ENCODE measurements at regions not wholly inside any gene's neighbourhood (a gene's known extent, or its start where the extent isn't known, plus 50 kb on each side); places are given as distances from the start of the nearest gene placed in this dataset.
"Not testable (repeated sequence)": the region's sequence is repeated elsewhere in the genome, so short reads cannot be mapped to it uniquely, and the experiment has no call there.

GRCh38 chr14:106038263-106038662 lies 511.9 kb downstream of the TMEM121 start:
- no peak for DNase-seq

GRCh38 chr14:106039400-106039799 lies 513.0 kb downstream of the TMEM121 start:
- no peak for DNase-seq

GRCh38 chr14:106044515-106044914 lies 518.1 kb downstream of the TMEM121 start:
- DNase-seq, result no peak

DNA sequence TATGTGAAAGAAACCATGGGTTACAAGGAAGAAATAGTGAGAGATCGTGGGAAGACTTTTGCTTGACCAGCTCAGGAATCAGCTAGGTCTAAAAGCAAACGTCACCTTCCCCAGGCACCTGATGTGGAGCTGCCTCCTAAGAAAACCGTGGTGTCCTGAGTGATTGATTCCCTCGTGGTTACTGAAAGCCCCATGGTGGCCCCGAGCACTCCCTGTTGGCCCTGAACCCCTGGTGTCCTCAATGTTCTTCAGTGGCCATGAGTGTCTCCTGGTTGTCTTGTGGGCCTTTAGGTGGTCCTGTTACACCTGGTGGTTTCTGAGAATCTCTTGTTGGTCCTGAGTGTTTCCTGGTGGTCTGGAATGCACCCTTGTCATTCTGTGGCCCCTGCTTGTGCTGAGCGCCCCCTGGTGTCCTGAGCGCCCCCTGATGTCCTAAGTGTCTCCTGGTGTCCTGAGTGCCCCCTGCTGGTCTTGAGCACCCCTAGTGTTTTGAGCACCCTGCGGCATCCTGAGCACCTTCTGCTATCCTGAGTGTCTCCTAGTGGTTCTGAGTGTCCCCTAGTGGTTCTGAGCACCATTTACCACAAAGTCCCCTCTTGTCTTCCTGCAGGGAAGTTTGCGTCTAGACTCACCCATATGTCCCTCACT lies 518.7 kb downstream of the TMEM121 start:
- DNase-seq, result no peak

DNA sequence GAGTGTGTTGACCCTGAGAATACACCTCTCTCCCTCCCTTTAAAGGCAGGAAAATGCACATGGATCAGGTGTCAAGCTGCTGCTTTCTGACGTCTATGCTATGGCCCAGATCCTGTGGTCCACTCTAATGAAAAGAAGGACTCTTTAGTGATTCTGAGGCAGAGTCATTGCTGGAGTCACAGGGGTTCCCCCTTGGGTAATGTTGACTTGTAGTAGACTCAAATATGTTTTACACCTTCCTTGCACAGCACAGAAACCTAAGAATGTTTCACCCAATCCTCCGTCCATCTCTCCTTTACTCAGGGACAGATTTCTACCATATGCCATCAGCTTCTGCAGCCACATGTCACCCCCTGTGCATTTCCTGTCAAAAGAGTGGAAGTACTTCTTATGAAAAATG lies 525.4 kb downstream of the TMEM121 start:
- DNase-seq, result no peak

DNA sequence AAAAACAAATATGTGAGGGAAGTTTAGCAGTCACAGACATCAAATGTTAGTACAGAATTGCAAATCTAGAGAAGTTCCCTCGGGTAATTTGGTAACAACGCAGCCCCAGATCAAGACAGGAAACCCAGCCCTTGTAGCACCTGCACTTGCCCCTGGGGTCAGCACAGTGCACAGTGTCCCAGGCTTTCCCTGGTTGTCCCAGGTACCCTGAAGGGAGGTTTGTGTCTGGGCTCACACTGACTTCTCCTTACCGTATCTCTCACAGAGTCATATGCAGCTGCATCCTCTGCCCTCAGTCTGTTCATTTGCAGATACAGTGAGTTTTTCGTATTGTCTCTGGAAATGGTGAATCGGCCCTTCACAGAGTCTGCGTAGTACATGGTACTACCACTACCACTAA lies 528.9 kb downstream of the TMEM121 start:
- no peak for DNase-seq

- DNase-seq, result no peak
These were observed 532.0 kb downstream of the TMEM121 start for GRCh38 chr14:106058342-106058741.

DNA sequence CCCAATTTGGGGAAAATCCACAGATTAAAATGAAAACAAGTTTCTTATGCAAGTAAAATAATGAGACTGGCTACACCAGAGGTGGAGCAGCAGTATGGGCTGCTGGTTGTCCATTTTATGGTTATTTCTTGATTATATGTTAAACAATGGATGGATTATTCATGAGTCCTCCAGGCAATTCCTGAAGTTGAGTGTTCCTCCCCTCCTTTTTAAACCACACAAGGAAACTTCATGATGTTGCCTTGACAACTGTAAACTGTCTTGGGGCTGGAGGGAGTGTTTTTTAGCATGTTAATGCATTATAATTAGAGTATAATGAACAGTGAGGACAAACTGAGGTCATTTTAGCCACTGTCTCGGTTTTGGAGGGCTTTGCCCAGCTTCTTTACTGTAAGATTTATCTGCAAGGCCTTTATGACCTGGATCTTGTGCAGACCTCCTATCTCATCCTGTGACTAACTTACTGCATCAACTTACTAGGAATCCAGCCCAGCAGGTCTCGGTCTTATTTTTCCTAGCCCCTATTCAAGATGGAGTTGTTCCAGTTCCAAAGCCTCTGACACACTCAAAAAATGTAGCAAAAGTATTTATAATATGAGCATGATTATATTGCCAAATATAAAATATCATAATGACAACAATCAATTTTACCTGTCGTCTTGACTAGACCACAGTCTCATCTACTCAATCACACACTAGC lies 534.0 kb downstream of the TMEM121 start:
- DNase-seq, result no peak

DNA sequence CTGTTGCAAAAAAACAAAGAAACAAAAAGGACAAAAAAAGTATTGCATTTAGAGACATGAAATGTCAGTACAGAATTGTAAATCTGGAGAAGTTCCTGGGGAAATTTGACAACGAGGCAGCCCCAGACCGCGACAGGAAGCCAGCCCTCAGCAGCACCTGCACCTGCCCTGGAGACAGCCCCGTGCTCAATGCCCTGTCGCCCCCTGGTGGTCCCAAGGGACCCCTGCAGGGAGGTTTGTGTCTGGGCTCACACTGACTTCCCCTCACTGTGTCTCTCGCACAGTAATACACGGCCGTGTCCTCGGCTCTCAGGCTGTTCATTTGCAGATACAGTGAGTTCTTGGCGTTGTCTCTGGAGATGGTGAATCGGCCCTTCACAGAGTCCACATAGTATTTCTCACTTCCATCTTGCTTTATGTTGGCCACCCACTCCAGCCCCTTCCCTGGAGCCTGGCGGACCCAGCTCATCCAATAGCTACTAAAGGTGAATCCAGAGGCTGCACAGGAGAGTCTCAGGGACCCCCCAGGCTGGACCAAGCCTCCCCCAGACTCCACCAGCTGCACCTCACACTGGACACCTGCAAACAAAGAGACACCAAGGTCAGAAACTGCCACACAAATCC lies 535.6 kb downstream of the TMEM121 start:
- not testable (repeated sequence) for DNase-seq

DNA sequence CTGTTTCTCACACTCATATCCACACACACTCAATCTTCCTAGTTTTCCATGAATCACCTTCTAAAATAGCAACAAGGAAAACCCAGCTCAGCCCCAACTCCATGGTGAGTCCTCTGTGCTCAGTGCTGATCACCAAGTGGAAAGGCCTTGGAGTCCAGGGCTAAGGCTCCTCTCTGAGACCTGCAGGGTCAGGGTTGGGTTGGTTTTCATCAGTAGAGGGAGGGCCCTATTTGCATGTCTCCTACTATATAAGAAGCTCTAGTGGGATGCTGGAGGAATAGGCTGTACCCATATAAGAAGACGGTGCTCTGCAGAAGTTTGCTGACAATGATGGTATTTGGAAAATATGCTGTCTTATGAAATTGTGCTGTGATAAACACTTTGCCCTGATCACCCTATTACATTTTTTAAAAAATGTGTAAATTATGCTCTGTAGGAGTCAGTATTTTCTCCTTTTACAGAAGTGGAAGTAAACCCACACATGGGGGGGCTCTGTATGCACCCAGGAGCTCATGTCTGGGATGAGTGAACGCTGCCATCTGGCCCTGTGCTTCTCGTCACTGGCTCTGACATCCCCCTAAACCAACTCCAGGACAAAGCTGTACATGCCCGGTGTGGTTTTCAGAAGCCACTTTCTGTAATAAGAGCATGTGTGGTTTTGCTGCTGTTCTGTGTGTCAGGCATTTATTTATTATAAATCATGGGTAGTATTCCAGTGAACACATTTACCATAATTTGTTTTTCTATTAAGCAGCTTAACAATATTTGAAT lies 536.3 kb downstream of the TMEM121 start:
- no peak for DNase-seq

- DNase-seq, result no peak
These were observed 541.6 kb downstream of the TMEM121 start for GRCh38 chr14:106067935-106068334.

- DNase-seq, result no peak
These were observed 543.6 kb downstream of the TMEM121 start for GRCh38 chr14:106069804-106070625.

DNA sequence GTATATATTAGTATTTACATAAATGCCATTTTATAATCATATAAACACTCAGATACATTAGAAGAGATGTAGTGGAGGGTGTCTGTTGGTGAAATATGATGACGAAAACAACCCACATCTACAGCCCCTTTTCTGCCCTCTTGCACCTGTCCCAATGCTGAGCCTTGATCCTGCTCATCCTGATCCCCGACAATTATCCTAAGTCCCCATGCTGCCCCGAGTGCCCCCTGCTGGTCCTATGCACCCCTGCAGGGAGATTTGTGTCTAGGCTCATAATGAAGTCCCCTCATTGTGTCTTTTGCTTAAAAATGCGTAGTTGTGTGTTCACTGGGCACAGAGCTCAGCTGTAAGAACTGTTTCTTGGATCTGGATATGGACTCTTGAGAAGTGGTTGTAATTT lies 554.5 kb downstream of the TMEM121 start:
- no peak for DNase-seq

DNA sequence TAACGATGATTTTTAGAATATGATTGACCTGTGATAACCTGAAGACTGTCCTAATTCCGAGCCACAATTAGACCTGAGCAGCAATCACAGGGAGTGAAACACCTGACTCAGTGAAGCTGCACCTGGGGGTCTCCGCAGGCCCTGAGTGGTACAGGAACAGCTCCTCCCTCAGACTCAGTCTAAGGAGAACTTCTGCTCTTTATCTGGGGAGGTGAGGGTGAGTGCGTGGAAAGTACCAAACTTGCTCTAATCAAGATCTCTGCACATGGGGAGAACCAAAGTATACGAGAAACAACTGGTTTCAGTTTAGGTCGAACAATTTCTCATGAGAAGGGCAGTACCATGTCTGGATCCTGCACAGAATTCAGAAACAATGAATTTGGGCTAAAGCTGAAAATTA lies 555.3 kb downstream of the TMEM121 start:
- DNase-seq, result not testable (repeated sequence)

DNA sequence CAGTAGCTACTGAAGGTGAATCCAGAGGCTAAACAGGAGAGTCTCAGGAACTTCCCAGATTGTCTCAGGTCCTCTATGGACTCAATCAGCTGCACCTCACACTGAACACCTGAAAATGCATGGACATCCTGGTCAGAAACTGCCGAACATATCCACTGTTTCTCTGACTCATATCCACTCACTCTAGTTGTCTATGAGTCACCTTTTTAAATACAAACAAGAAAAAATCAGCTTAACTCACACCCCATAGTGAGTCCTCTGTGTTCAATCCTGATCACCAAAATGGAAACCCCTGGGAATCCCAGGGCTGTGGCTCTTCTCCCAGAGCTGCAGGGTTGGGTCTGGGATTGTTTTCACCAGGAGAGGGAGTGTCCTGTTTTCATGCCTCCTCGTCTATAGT lies 556.7 kb downstream of the TMEM121 start:
- no peak for DNase-seq

GRCh38 chr14:106087837-106088236 lies 561.5 kb downstream of the TMEM121 start:
- no peak for DNase-seq

DNA sequence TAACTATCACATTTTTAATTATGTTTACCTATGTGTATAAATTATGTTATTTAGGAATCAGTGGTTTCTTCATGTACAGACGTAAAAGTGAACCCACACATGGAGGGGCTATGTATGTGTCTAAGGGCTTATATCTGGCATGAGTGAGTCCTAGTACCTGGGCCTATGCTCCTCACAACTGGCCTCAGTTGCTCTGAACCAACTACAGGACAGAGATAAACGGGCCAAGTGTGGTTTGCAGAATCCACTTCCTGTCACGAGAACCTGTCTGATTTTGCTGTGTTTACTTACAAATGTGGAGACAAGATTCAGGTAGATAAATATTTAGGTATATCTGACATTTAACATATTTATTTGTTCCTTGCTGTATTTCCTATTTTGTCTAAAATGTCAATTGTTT lies 562.5 kb downstream of the TMEM121 start:
- not testable (repeated sequence) for DNase-seq

DNA sequence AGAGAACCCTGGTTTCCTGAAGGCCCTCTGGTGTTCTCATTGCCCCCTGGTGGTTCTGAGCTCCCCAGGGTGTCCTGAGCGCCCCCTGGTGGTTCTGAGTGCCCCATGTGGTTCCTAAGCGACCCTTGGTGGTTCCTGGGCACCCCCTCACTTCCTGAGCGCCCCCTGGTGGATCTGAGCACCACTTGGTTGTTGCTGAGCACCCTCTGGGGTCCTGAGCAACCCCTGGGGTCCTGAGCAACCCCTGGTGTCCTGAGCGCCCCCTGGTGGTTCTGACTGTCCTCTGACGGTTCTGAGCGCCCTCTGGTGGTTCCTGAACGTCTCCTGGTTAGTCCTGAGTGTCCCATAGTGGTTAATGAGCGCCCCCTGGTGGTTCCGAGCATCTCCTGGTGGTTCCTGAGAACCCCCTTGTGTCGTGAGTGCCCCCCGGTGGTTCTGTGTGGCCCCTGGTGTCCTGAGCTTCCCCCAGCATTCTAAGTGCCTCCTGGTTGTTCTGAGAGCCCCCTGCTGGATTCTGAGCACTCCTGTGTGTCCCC lies 568.3 kb downstream of the TMEM121 start:
- no peak for DNase-seq

DNA sequence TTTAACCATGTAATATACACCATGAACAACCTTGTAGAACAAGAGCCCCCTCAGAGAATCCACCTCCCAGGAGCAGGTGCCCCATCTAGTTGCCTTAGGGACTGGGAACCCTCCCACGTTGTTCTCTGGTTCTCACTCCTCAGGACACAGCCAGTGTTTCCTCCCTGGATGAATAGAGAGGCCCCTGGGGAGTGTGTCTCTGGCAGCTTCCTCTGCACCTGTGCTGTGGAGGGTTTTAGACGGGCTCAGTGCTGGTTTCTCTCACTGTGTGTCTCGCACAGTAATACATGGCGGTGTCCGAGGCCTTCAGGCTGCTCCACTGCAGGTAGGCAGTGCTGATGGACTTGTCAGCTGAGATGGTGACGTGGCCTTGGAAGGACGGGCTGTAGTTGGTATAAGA lies 581.3 kb downstream of the TMEM121 start:
- no peak for DNase-seq

DNA sequence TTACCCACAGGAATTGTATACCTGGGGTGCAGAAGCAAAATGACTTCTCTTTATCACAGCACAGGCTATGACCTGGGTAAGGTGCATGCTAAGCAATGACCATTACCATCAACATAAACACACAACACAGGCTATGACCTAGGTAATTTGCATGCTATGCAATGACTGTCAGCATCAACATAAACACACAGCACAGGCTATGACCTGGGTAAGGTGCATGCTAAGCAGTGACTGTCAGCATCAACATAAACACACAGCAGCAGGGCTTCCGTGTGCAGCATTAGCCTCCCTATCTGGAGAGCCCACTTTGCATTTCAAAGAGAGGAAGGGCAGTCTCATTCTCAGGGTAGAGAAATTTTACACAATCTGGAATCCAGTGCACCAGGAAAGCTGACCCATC lies 583.0 kb downstream of the TMEM121 start:
- DNase-seq, result no peak

GRCh38 chr14:106115401-106115800 lies 589.0 kb downstream of the TMEM121 start:
- no peak for DNase-seq

- not testable (repeated sequence) for DNase-seq
These were observed 590.1 kb downstream of the TMEM121 start for GRCh38 chr14:106116339-106116930.

Measured in NCI-H510A treated with DMSO at 0.1 percent for 48 hours (cell line).